B cell (primary cell): ENCODE measurements at regions not wholly inside any gene's neighbourhood (a gene's known extent, or its start where the extent isn't known, plus 50 kb on each side); places are given as distances from the start of the nearest gene placed in this dataset.

Experiments
- ATAC-seq: fragments of 200-7000 bp; cut with Tn5 transposase; one replicate; pipeline ENCODE4 v1.10.0; 2021; ENCODE audit warnings: low read depth, mild to moderate bottlenecking, moderate number of reproducible peaks, moderate library complexity
- CTCF ChIA-PET: fragments of 350-600 bp; sonication (Branson Sonifier 250); formaldehyde crosslinking; loops from one replicate; lab custom pipeline; 2021; ENCODE audit warnings: antibody characterized with exemption, inconsistent platforms; lab: Charles Lee
- POLR2A ChIA-PET: fragments of 350-600 bp; sonication (Branson Sonifier 250); formaldehyde crosslinking; loops from one replicate; lab custom pipeline; 2021; ENCODE audit warnings: antibody characterized with exemption; lab: Charles Lee
- DNase-seq: peaks from one replicate; pipeline ENCODE4 v3.0.0; 2013
- H2AFZ ChIP-seq: 2 replicates; pipeline ENCODE4 v1.6.1; 2012; ENCODE audit warnings: mild to moderate bottlenecking, low read depth, low read length; ENCODE audit not compliant: insufficient read depth, poor library complexity, severe bottlenecking
- H3K27ac ChIP-seq, 2 donors: 1 replicate in 1 of 2; 2 replicates in 1 of 2; pipeline ENCODE4 v1.5.1; 2012 to 2013; ENCODE audit warnings: low read length in 2 of 2, mild to moderate bottlenecking in 2 of 2, moderate library complexity in 1 of 2
- H3K27me3 ChIP-seq, 4 experiments: fragments of 200-600 bp in 1 of 4; sonication (generic) in 1 of 4; replicated peaks in 1 of 4; 1 replicate in 2 of 4; 2 replicates in 2 of 4; pipeline versions ENCODE4 v1.6.1 to v1.7.0; 2013 to 2016; ENCODE audit warnings: low read length in 3 of 4, mild to moderate bottlenecking in 2 of 4, mixed read lengths in 1 of 4, moderate library complexity in 1 of 4; ENCODE audit not compliant: insufficient read depth in 4 of 4, control insufficient read depth in 3 of 4; ENCODE audit errors: control extremely low read depth in 1 of 4
- H3K36me3 ChIP-seq, 2 experiments: replicated peaks in 1 of 2; 1 replicate in 1 of 2; 2 replicates in 1 of 2; pipeline versions ENCODE4 v1.6.1 to v1.7.1; 2013; ENCODE audit warnings: low read length in 1 of 2; ENCODE audit not compliant: insufficient read depth in 2 of 2, control insufficient read depth in 1 of 2; ENCODE audit errors: control extremely low read depth in 1 of 2, extremely low read depth in 1 of 2
- H3K4me1 ChIP-seq, 2 donors: fragments of 200-600 bp in 1 of 2; sonication (generic) in 1 of 2; 1 replicate in 1 of 2; 2 replicates in 1 of 2; pipeline versions ENCODE4 v1.5.1 to v1.6.1; 2013 to 2017; ENCODE audit warnings: low read length in 2 of 2; ENCODE audit not compliant: control insufficient read depth in 2 of 2, insufficient read depth in 2 of 2
- H3K4me2 ChIP-seq: replicated peaks from 2 replicates; pipeline ENCODE3; 2012; ENCODE audit warnings: mild to moderate bottlenecking, low read depth, low read length; ENCODE audit not compliant: poor library complexity, severe bottlenecking
- H3K4me3 ChIP-seq, 5 experiments: fragments of 200-600 bp in 1 of 5; sonication (generic) in 1 of 5; 1 replicate in 3 of 5; 2 replicates in 2 of 5; pipeline versions ENCODE4 v1.5.1 to v1.7.0; 2011 to 2016; ENCODE audit warnings: low read length in 4 of 5, mild to moderate bottlenecking in 4 of 5, low read depth in 2 of 5, control low read depth in 1 of 5, moderate library complexity in 1 of 5; ENCODE audit not compliant: insufficient read depth in 1 of 5; ENCODE audit errors: control extremely low read depth in 1 of 5, extremely low read depth in 1 of 5
- H3K79me2 ChIP-seq: fragments of 200-600 bp; sonication (generic); one replicate; pipeline ENCODE4 v1.6.0; 2016; ENCODE audit warnings: low read length; ENCODE audit not compliant: control insufficient read depth, insufficient read depth
- H3K9ac ChIP-seq: fragments of 200-600 bp; sonication (generic); 2 replicates; pipeline ENCODE4 v1.6.1; 2017; ENCODE audit warnings: mild to moderate bottlenecking, low read length, moderate library complexity
- H3K9me3 ChIP-seq, 3 donors: one replicate each; pipeline versions ENCODE4 v1.6.1 to v1.7.1; 2013; ENCODE audit warnings: low read length in 2 of 3; ENCODE audit not compliant: control insufficient read depth in 2 of 3, insufficient read depth in 1 of 3; ENCODE audit errors: control extremely low read depth in 1 of 3
- H4K20me1 ChIP-seq: 2 replicates; pipeline ENCODE4 v1.6.0; 2012; ENCODE audit warnings: mild to moderate bottlenecking, low read length; ENCODE audit not compliant: insufficient read depth, control insufficient read depth, poor library complexity, severe bottlenecking
- H3K27ac Mint-ChIP-seq: one replicate; pipeline ENCODE4 v1.8.0; 2021; ENCODE audit warnings: mixed read lengths
- H3K27me3 Mint-ChIP-seq: one replicate; pipeline ENCODE4 v1.8.0; 2021; ENCODE audit warnings: mixed read lengths
- H3K4me1 Mint-ChIP-seq: one replicate; pipeline ENCODE4 v1.8.0; 2021; ENCODE audit warnings: mixed read lengths
- H3K4me3 Mint-ChIP-seq: one replicate; pipeline ENCODE4 v1.8.0; 2021; ENCODE audit warnings: mixed read lengths
- H3K9me3 Mint-ChIP-seq: one replicate; pipeline ENCODE4 v1.8.0; 2022; ENCODE audit warnings: mixed read lengths; ENCODE audit not compliant: insufficient read depth
- EZH2 ChIP-seq: IDR thresholded peaks from 2 replicates; pipeline ENCODE4 v1.6.1; 2012; ENCODE audit warnings: borderline replicate concordance, low read depth, mild to moderate bottlenecking, moderate library complexity, low read length; ENCODE audit not compliant: insufficient read depth, poor library complexity, severe bottlenecking
- WGBS: methylation state at CpG from one replicate; pipeline ENCODE4 v1.1.5; 2013; ENCODE audit warnings: missing lambda C conversion rate; ENCODE audit not compliant: insufficient coverage; 5-methylcytosine and 5-hydroxymethylcytosine counted together
- intact Hi-C: fragments of 100-400 bp; cut with micrococcal nuclease; formaldehyde crosslinking; loops from one replicate; pipeline ENCODE4 v1.10.0; 2022
- TF ChIP-seq, protein P1 (sequence below): fragments of 200-600 bp; IDR thresholded peaks from one replicate; pipeline ENCODE4 v1.8.0; 2022; ENCODE audit warnings: antibody characterized with exemption, mild to moderate bottlenecking

DNA sequence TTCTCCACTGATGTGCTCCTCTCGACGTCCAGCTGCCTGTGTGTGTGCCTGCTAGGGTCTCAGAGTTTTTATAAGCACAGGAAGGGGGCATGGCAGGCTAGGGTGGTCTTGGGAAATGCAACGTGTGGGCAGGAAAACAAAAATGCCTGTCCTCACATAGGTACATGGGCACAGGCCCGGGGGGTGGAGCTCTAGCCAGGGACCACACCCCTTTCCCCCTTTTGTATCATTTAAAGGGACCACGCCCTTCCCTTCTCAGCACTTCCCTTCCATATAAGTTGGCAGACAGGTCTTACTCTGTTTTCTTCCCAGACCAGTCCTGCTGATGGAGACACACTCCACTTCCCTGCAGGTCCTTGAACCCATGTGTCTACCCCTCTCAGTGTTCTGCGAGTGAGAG, 645.0 kb downstream of the CBLN2 start:
- Mint-ChIP-seq H3K27me3 (no peaks in the 10 kb centered on the region), H3K9me3 (no peaks in the 10 kb centered on the region), H3K4me1 (no peaks in the 10 kb centered on the region), H3K4me3 (no peak overlapping the region), H3K27ac (no peak overlapping the region)
- H3K79me2 ChIP-seq: no peaks in the 10 kb centered on the region
- ATAC-seq (no peak), DNase-seq (no peak)
- no peak overlapping the region for H3K4me3 ChIP-seq
- H3K27me3 ChIP-seq: no peaks in the 10 kb centered on the region
- H2AFZ ChIP-seq: no peak overlapping the region
- CTCF ChIA-PET: no interaction called here
- H3K9ac ChIP-seq: no peak overlapping the region
- H3K4me2 ChIP-seq: no peak overlapping the region
- 81% methylated on average over 6 of the region's 6 CpGs for WGBS
- intact Hi-C loops: no loop called here
- H3K36me3 ChIP-seq: no peaks in the 10 kb centered on the region
- H3K4me1 ChIP-seq: no peaks in the 10 kb centered on the region
- H3K27ac ChIP-seq: no peak overlapping the region
- POLR2A ChIA-PET: no interaction called here
- H4K20me1 ChIP-seq: no peaks in the 10 kb centered on the region
- no peak for TF ChIP-seq EZH2
- TF ChIP-seq, protein P1, sequence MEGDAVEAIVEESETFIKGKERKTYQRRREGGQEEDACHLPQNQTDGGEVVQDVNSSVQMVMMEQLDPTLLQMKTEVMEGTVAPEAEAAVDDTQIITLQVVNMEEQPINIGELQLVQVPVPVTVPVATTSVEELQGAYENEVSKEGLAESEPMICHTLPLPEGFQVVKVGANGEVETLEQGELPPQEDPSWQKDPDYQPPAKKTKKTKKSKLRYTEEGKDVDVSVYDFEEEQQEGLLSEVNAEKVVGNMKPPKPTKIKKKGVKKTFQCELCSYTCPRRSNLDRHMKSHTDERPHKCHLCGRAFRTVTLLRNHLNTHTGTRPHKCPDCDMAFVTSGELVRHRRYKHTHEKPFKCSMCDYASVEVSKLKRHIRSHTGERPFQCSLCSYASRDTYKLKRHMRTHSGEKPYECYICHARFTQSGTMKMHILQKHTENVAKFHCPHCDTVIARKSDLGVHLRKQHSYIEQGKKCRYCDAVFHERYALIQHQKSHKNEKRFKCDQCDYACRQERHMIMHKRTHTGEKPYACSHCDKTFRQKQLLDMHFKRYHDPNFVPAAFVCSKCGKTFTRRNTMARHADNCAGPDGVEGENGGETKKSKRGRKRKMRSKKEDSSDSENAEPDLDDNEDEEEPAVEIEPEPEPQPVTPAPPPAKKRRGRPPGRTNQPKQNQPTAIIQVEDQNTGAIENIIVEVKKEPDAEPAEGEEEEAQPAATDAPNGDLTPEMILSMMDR: no peak
- peaks cover 0 to 13% (median 0%) of the 10 kb centered on the region in 3 donors for H3K9me3 ChIP-seq

DNA sequence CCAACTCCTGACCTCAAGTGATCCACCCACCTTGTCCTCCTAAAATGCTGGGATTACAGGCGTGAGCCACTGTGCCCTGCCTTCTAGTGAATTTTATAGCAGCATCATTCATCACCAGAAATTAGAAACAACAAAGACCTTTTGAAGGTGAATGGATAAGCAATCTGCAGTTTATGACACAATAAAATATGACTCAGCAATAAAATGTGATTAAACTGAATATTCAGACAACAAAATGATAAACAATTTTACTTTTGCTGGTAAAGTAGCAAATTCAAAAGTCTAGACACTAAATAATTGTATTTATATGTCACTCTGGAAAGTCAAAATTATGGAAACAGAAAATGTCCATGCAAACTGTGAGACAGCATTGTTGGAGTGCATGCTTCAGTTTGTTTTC, 656.6 kb downstream of the CBLN2 start:
- H3K79me2 ChIP-seq: no peaks in the 10 kb centered on the region
- POLR2A ChIA-PET: no interaction called here
- no peak for TF ChIP-seq EZH2
- TF ChIP-seq, protein P1: no peak
- H3K27me3 Mint-ChIP-seq: no peaks in the 10 kb centered on the region
- no peak overlapping the region for H3K4me3 ChIP-seq
- peaks cover 0 to 7% (median 0%) of the 10 kb centered on the region in 3 donors for H3K9me3 ChIP-seq
- no peaks in the 10 kb centered on the region for H3K36me3 ChIP-seq
- no peaks in the 10 kb centered on the region for H3K9me3 Mint-ChIP-seq
- no peak overlapping the region for H3K4me3 Mint-ChIP-seq
- no peaks in the 10 kb centered on the region for H3K4me1 ChIP-seq
- ATAC-seq (no peak), DNase-seq (no peak)
- no CpG with 5 or more reads among the region's 1 CpG for WGBS
- H4K20me1 ChIP-seq: no peaks in the 10 kb centered on the region
- no peak overlapping the region for H3K9ac ChIP-seq
- CTCF ChIA-PET: no interaction called here
- no peaks in the 10 kb centered on the region for H3K27me3 ChIP-seq
- no peak overlapping the region for H3K4me2 ChIP-seq
- intact Hi-C loops: no loop called here
- H3K27ac ChIP-seq: no peak overlapping the region
- H2AFZ ChIP-seq: no peak overlapping the region
- H3K27ac Mint-ChIP-seq: no peak overlapping the region
- H3K4me1 Mint-ChIP-seq: no peaks in the 10 kb centered on the region
